Erythroblast (primary cell): ENCODE measurements at regions not wholly inside any gene's neighbourhood (a gene's known extent, or its start where the extent isn't known, plus 50 kb on each side); places are given as distances from the start of the nearest gene placed in this dataset.

ENCODE experiments used
- GATA1 ChIP-seq: IDR thresholded peaks from 2 replicates; pipeline ENCODE4 v1.6.1; 2011; ENCODE audit warnings: low read depth, mild to moderate bottlenecking, control low read depth, low read length, moderate library complexity
- POLR2A ChIP-seq: IDR thresholded peaks from 2 replicates; pipeline ENCODE4 v1.6.1; 2011; ENCODE audit warnings: mild to moderate bottlenecking, low read length

DNA sequence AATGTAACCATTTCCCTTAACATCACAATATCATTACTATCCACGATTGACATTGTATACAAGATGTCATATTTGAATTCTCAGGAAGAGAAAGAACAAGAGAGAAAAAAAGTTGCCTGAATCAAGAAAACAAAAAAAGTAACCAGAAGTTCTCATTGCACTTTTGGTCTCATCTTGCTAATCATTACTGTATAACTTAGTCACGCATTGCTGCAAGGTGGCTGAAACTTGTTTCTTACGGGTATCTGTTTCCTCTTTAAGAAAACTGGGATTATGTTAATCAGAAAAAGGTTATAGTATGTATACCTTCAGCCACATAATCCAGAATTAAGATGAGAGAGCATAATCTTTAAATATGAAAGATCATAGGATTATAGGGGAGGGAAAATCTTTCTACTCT is 639.7 kb upstream of the SYT4 start:
- TF ChIP-seq POLR2A (no peak), GATA1 (no peak)
